Esophagus (tissue), 2 donors: ENCODE measurements at regions not wholly inside any gene's neighbourhood (a gene's known extent, or its start where the extent isn't known, plus 50 kb on each side); places are given as distances from the start of the nearest gene placed in this dataset.

Experiments used
- H3K27ac ChIP-seq, 2 donors: one replicate each; pipeline ENCODE4 v1.5.1; 2013; ENCODE audit warnings: low read depth in 2 of 2, mild to moderate bottlenecking in 2 of 2, inconsistent platforms in 1 of 2, low read length in 1 of 2, moderate library complexity in 1 of 2
- H3K27me3 ChIP-seq, 2 donors: one replicate each; pipeline ENCODE4 v1.6.1; 2013; ENCODE audit warnings: low read length in 2 of 2, control low read depth in 1 of 2, mild to moderate bottlenecking in 1 of 2; ENCODE audit not compliant: insufficient read depth in 2 of 2, control insufficient read depth in 1 of 2
- H3K36me3 ChIP-seq, 2 donors: one replicate each; pipeline ENCODE4 v1.6.1; 2013; ENCODE audit warnings: low read length in 1 of 2; ENCODE audit not compliant: control insufficient read depth in 2 of 2, insufficient read depth in 2 of 2
- H3K4me1 ChIP-seq, 2 donors: one replicate each; pipeline ENCODE4 v1.6.1; 2013; ENCODE audit warnings: low read length in 1 of 2; ENCODE audit not compliant: control insufficient read depth in 2 of 2, insufficient read depth in 2 of 2
- H3K4me3 ChIP-seq, 2 donors: one replicate each; pipeline ENCODE4 v1.5.1; 2013; ENCODE audit warnings: low read length in 2 of 2, mild to moderate bottlenecking in 2 of 2, low read depth in 1 of 2, moderate library complexity in 1 of 2
- H3K9me3 ChIP-seq, 2 donors: one replicate each; pipeline ENCODE4 v1.6.1; 2013; ENCODE audit warnings: mild to moderate bottlenecking in 2 of 2, low read depth in 1 of 2, low read length in 1 of 2, moderate library complexity in 1 of 2; ENCODE audit not compliant: control insufficient read depth in 2 of 2, insufficient read depth in 1 of 2
- WGBS, 2 donors: extraction: QIAGEN DNeasy Blood & Tissue Kit; methylation state at CpG; one replicate each; pipeline ENCODE4 v1.1.7; 2013; 5-methylcytosine and 5-hydroxymethylcytosine counted together
- donor health status: healthy with polysubstance abuse.
- donor health status: Bipolar disorder and iron deficiency.

- Histone ChIP-seq H3K4me1 (peaks cover 0 to 9% of the 10 kb centered on the region in 2 donors), H3K4me3 (no peak overlapping the region), H3K27ac (peak overlapping the region; percentile 3 to 47), H3K27me3 (no peaks in the 10 kb centered on the region), H3K9me3 (peaks cover 0 to 3% of the 10 kb centered on the region in 2 donors), H3K36me3 (no peaks in the 10 kb centered on the region)
- 91 to 93% methylated on average over 5 of the region's 5 CpGs for WGBS, 2 donors
Measured at GRCh38 chr15:31151301-31152233, 50.0 kb upstream of the TRPM1 start.

DNA sequence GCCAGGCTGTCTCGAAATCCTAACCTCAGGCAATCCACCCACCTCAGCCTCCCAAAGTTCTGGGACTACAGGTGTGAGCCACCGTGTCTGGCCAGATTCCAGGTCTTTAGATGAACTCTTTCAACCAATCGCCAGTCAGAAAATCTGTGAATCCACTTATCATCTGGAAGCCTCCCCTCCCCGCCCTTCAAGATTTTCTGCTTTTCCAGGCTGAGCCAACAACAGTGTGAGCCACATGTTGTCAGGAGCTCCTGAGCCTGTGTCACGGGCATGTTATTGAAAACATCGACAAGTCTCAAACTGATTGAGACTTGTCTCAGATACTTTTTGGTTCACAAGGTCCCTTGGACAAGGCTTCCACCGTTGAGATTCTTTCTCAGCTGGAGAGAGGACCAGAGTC, 52.0 kb upstream of the TRPM1 start:
- H3K9me3 ChIP-seq = peaks cover 0 to 3% of the 10 kb centered on the region in 2 donors
- no peak overlapping the region for H3K4me3 ChIP-seq
- no peaks in the 10 kb centered on the region for H3K27me3 ChIP-seq
- no peaks in the 10 kb centered on the region for H3K36me3 ChIP-seq
- H3K4me1 ChIP-seq = peaks cover 0 to 9% of the 10 kb centered on the region in 2 donors
- no peak overlapping the region for H3K27ac ChIP-seq
- 55 to 68% methylated on average over 7 of the region's 7 CpGs for WGBS, 2 donors

GRCh38 chr15:31155151-31155550, 53.6 kb upstream of the TRPM1 start:
- no peaks in the 10 kb centered on the region for H3K27me3 ChIP-seq
- H3K4me3 ChIP-seq = no peak overlapping the region
- WGBS, 2 donors = 86 to 87% methylated on average over 7 of the region's 7 CpGs
- peaks cover 0 to 3% of the 10 kb centered on the region in 2 donors for H3K9me3 ChIP-seq
- peaks cover 0 to 9% of the 10 kb centered on the region in 2 donors for H3K4me1 ChIP-seq
- H3K27ac ChIP-seq = no peak overlapping the region
- H3K36me3 ChIP-seq = no peaks in the 10 kb centered on the region

DNA sequence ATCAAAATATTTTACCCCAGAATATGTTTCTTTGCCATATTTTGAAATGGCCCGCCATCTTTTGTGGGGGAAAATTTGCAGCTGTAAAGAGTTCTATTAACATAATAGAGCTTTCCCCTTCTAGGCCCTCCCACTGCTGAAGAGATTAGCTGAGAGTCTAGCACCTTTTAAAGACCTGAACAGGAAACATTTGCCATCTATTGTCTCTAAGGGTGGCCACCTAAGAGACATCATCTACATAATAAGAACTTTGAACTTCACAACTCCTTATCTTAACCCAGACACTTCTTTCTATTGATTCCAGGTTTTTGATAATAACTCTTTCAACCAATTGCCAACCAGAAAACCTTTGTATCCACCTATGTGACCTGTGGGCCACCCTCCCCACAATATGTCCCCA, 54.7 kb upstream of the TRPM1 start:
- Histone ChIP-seq H3K4me3 (no peak overlapping the region), H3K36me3 (no peaks in the 10 kb centered on the region), H3K27me3 (no peaks in the 10 kb centered on the region), H3K4me1 (peaks cover 0 to 9% of the 10 kb centered on the region in 2 donors), H3K9me3 (peaks cover 0 to 3% of the 10 kb centered on the region in 2 donors), H3K27ac (no peak overlapping the region)
- 95 to 96% methylated on average over 1 of the region's 1 CpG for WGBS, 2 donors

- WGBS, 2 donors = 85 to 86% methylated on average over 4 of the region's 4 CpGs
Measured at GRCh38 chr15:31156808-31157207, 55.3 kb upstream of the TRPM1 start.

DNA sequence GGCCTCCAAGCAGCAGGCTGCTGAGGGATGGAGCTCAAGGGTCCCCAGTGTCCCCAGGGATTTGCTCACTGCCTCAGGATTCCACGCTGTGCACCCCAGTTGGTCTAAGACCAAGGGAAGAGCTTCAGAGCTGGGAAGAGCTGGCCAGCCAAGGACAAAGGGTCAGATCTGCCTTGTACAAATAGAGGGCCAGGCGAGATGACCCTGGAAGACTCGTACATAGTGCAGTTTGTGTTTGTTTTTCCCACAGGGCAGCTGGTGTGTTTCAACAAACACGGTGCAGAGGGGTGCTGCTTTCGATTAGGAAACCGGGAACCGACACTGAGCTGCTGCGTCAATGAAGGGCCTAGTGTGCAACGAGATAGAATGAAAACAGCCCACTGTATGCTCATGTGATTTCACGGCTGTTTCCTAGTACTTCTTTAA, 56.1 kb upstream of the TRPM1 start:
- H3K27me3 ChIP-seq = no peaks in the 10 kb centered on the region
- H3K27ac ChIP-seq = no peak overlapping the region

More at GRCh38 chr15:31156808-31157207, 55.3 kb upstream of the TRPM1 start:
- H3K36me3 ChIP-seq = no peaks in the 10 kb centered on the region
- no peaks in the 10 kb centered on the region for H3K27me3 ChIP-seq
- no peak overlapping the region for H3K27ac ChIP-seq
- peaks cover 0 to 3% of the 10 kb centered on the region in 2 donors for H3K9me3 ChIP-seq
- no peak overlapping the region for H3K4me3 ChIP-seq
- H3K4me1 ChIP-seq = peaks cover 0 to 5% of the 10 kb centered on the region in 2 donors

DNA sequence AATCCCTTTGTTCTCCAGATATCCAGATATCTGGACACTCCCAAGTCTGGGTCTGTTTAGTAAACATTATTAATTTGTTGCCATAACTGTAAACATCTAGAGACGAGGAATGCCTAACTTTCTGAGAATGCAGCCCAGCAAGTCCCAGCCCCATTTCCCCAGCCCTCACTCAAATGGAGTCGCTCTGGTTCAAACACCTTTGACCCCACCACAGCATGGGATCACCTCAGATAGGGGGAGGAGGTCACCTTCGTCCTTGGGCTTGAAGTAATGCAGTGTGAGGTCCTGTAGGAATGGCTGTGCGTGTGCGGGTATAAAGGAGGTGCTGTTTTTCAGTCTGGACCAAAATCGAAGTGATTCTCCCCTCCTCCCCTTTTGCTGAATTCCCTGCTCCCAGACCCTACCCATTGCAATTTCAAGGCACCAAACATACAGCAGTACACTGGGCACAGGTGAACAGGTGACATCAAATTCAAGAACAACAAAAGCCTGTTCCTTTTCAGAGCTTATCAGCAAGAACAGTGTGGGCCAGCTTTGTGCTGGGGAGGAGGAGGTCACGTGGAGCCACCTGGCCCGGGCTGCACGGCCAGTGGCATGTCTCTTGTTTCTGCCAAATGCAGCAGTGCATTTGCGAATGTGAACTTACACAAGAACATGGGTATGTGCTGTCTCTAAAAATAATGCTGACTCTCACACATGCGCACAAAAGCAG, 57.5 kb upstream of the TRPM1 start:
- no peaks in the 10 kb centered on the region for H3K27me3 ChIP-seq
- WGBS, 2 donors = 58 to 60% methylated on average over 11 of the region's 11 CpGs
- no peaks in the 10 kb centered on the region for H3K4me1 ChIP-seq

More for the DNA sequence above, 56.1 kb upstream of the TRPM1 start:
- H3K4me1 ChIP-seq = no peaks in the 10 kb centered on the region
- 64 to 75% methylated on average over 10 of the region's 10 CpGs for WGBS, 2 donors
- no peaks in the 10 kb centered on the region for H3K9me3 ChIP-seq
- H3K36me3 ChIP-seq = no peaks in the 10 kb centered on the region
- no peak overlapping the region for H3K4me3 ChIP-seq

GRCh38 chr15:31159837-31160236, 58.3 kb upstream of the TRPM1 start:
- no peaks in the 10 kb centered on the region for H3K9me3 ChIP-seq
- no peak overlapping the region for H3K4me3 ChIP-seq
- H3K27me3 ChIP-seq = no peaks in the 10 kb centered on the region
- 88 to 89% methylated on average over 6 of the region's 6 CpGs for WGBS, 2 donors
- no peak overlapping the region for H3K27ac ChIP-seq
- no peaks in the 10 kb centered on the region for H3K36me3 ChIP-seq
- H3K4me1 ChIP-seq = no peaks in the 10 kb centered on the region

More for the DNA sequence above, 57.5 kb upstream of the TRPM1 start:
- no peak overlapping the region for H3K27ac ChIP-seq
- H3K9me3 ChIP-seq = no peaks in the 10 kb centered on the region
- H3K36me3 ChIP-seq = no peaks in the 10 kb centered on the region
- no peak overlapping the region for H3K4me3 ChIP-seq

DNA sequence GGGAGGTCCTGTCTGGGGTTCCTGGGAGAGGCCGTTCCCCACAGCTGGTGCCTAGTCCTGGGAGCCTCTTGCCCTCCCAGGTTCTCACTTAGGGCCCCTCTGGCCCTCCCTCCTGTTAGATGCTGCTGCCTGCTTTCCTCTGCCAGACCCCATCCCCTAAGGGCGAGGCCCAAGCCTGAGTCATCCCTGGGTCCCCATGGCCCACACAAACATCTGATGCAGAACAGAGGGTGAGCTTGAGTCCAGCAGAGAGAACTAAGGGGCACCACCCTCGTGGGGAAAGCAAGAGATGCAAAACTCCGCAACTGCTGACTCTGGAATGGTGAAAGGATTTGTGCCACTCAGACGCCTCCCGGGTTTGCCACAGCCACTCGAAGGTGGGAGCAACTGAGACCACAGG, 58.8 kb upstream of the TRPM1 start:
- WGBS, 2 donors = 79 to 83% methylated on average over 7 of the region's 7 CpGs
- H3K27ac ChIP-seq = no peak overlapping the region
- no peaks in the 10 kb centered on the region for H3K9me3 ChIP-seq
- no peaks in the 10 kb centered on the region for H3K4me1 ChIP-seq
- no peak overlapping the region for H3K4me3 ChIP-seq
- no peaks in the 10 kb centered on the region for H3K36me3 ChIP-seq
- H3K27me3 ChIP-seq = no peaks in the 10 kb centered on the region
